ENCODE measurements at regions not wholly inside any gene's neighbourhood (a gene's known extent, or its start where the extent isn't known, plus 50 kb on each side); places are given as distances from the start of the nearest gene placed in this dataset.

DNA sequence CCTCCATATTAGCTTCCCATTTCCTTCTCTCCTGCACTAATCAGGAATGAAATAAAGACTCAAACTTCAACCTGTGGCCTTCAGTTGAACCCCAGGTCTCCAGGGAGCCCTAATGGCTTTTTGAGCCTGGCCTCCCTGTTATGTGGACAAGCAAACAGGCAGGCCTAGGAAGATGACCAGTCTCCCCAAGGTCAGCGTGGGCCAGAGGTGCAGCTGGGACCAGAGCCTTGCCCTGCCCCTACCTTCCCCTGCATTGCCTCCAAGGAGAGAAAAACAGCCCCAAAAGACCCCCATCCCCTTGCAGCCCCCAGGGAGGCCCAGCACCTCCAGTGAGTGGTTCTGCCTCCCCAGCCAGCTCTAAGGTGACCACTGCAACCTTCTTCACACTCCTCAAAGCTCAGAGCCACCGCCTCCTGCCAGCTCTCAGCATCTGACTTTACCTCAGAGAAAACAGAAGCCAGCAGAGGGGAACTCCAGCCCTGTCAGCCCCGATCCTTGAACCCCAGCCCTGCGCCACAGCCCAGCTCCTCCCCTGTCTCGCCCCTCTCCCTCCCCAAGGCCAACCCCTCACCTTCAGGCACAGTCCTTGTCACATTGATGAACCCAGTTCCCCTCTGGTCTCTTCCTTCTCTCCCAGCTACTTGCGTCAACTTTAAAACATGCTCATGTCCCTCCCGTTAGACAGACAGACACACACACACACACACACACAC, 59.5 kb upstream of the ID2 start:
- DNase-seq (ENCODE audit: low spot score): no peak

- no peak for DNase-seq (ENCODE audit: low spot score)
Observed at GRCh38 chr2:8622924-8623465, 58.9 kb upstream of the ID2 start.

DNA sequence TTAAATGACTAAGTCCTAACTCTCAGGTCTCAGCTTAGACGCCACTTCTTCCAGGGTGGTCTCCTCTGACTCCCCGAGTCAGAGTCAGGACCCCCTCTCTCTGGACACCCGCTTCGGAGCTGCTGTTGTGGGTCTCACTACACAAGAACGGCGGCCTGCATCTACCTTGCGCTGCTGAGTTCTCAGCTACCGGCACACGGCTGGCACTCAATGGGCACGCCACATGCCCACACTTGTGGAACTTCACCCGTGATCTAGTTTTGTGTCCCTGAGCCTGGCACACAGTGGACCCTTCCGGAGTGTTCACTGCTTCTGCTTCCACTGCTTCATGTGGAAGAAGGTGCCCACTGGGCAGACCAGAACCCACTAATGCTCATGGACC, 58.3 kb upstream of the ID2 start:
- DNase-seq (ENCODE audit: low spot score): no peak

GRCh38 chr2:8623958-8624591, 57.8 kb upstream of the ID2 start:
- DNase-seq (ENCODE audit: low spot score): no peak

- DNase-seq (ENCODE audit: low spot score): no peak
Observed at GRCh38 chr2:8624855-8625398, 56.9 kb upstream of the ID2 start.

GRCh38 chr2:8625399-8626300, 56.2 kb upstream of the ID2 start:
- DNase-seq (ENCODE audit: low spot score): no peak

DNA sequence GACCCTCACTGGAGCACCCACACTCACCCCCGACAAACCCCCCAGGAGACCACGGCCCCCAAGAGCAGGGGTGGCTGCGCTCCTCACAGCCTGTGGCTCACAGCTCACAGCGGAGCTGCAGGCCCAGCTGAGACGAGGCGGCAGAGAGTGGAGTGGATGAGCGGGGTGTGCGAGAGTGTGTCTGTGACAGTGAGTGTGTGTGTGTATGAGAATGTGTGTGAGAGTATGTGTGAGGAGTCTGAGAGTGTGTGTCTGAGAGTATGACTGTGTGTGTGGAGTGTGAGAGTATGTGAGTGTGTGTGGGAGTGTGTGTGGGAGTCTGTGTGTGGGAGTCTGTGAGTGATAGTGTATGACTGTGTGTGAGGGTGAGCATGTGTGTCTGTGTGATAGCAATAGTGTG, 55.3 kb upstream of the ID2 start:
- no peak for DNase-seq (ENCODE audit: low spot score)

DNA sequence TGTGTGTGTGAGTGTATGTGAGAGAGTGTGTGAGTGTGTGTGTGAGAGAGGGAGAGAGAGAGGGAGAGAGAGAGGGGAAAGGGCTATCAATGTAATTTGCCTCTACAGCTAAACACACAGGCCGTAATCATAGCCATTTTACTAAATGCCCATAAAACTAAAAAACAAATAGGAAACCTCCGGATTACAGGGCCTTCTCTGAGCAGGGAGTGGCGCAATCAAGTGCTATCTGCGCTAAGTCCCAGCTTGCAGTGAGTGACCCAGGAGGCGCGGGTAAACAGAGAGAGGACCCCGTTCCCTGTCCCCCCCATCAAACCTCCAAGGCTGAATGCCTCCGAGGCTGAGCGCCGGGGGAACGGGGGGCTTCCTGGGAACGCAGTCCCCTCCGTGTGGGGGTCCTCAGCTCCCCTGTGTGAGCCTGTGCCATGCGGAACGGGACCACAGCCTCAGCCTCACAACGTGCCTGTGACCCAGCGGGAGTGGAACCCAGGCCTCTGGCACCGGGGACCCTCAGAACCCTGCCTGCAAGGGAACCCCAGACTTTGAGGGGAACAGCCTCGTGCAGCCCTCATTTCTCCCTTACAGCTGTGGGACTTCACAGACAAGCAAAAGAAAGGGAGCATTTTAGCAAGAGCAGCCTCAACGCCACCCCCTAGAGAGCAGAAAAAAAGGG, 54.7 kb upstream of the ID2 start:
- no peak for DNase-seq (ENCODE audit: low spot score)

DNA sequence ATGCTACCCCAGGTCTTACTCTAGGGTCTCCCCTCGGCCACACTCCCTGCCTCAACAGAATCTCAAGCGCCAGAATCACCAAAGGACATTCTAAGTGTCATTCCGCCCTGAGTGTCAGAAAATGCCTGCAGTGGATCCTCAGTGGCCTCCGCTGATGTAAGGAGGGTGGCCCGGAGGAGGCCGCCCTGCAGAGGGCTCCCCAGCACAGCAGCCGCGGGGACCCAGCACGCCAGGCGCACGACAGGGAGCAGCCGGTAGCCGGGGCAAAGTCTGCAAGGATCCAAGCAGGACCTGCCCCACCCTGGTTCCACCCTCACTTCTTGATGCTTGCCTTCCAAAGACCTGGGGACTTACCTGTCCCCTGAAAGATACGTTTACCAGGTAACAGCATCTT, 54.2 kb upstream of the ID2 start:
- DNase-seq (ENCODE audit: low spot score): no peak

- DNase-seq (ENCODE audit: low spot score): no peak
Observed at GRCh38 chr2:8628179-8628865, 53.5 kb upstream of the ID2 start.

GRCh38 chr2:8628866-8629209, 53.0 kb upstream of the ID2 start:
- DNase-seq (ENCODE audit: low spot score): no peak

- no peak for DNase-seq (ENCODE audit: low spot score)
Observed at GRCh38 chr2:8629402-8629801, 52.5 kb upstream of the ID2 start.

DNA sequence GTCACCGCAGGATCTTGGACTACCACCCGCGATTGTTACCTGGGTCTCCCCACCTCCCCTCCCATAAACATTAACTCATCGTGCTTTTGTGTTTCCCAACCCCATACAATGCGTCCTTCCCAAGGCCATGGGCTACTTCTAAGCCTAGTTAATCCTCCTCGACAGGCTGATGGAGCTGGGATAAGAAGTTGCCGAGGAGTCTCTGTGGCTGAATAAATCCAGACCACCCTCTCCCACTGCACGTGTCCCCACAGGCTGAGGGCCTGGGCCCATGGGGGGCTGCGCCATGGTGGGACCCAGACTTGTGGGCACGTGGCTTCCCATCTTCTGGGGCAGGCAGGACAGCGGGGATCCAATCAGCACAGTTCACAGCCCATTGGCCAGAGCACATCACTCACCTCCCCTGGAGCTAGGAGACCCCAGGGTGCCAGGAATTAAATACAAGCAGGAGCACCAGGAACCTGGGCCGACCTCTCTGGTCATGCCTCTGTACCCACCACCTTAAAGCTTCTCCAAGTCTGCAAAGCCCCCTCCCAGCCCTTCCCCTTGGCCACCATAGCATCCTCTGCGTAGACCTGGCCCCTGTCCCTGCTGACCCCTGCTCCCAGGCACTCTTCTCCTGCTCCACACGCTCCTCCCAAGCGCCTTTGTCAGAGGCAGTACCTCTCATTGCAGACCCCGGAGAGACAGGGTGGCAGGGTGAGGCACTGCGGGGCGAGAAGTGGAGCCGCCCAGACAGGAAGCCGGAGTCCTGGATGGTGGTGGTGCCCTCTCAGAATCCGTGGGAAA, 51.0 kb upstream of the ID2 start:
- DNase-seq (ENCODE audit: low spot score): no peak

DNA sequence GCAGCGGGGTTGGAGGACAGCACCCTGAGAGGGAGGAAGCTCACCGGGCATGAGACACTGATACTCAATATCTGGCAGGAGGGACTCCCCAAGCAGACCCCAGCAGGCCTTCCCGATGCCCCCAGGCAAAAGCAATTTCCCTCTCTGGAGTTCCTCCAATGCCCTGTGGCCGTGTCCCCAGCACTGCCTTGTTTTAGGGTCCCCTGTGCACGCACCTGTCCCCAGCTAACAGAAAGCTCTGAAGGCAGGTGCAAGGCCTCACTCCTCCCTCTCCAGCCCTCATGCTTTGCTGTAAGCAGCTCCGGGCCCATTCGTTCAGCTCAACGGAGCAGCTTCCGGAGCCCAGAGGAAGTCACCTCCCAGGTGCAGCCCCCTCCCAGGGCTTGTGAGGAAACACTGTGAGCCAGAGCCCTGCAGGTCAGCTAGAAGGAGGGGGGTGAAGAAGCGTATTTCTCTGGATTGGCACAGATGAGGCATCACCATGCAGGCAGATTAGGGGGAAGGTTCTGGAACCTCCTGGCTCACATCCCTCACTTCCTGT, 50.3 kb upstream of the ID2 start:
- peak; percentile 68 for DNase-seq (ENCODE audit: low spot score)
